ENCODE measurements at regions not wholly inside any gene's neighbourhood (a gene's known extent, or its start where the extent isn't known, plus 50 kb on each side); places are given as distances from the start of the nearest gene placed in this dataset.

DNA sequence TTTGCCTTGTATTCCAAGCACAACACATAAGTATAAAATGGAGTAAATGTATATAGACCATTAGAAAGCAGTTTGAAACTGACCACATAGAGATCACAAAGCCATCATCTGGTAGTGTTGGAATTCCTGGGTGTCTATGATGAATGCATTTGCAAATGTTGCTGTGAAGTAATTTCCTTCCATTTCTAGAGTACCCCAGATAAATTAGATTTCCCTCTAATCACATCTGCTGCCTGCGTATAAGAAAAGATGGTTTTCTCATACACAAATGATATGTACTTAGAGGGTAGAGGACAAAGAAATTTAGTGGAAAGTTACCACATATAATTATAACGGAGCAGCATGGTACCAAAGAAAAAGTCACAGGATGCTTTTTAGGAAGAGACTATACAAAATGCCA, 1117.8 kb downstream of the IGSF11 start:
- TF ChIP-seq, protein P1, sequence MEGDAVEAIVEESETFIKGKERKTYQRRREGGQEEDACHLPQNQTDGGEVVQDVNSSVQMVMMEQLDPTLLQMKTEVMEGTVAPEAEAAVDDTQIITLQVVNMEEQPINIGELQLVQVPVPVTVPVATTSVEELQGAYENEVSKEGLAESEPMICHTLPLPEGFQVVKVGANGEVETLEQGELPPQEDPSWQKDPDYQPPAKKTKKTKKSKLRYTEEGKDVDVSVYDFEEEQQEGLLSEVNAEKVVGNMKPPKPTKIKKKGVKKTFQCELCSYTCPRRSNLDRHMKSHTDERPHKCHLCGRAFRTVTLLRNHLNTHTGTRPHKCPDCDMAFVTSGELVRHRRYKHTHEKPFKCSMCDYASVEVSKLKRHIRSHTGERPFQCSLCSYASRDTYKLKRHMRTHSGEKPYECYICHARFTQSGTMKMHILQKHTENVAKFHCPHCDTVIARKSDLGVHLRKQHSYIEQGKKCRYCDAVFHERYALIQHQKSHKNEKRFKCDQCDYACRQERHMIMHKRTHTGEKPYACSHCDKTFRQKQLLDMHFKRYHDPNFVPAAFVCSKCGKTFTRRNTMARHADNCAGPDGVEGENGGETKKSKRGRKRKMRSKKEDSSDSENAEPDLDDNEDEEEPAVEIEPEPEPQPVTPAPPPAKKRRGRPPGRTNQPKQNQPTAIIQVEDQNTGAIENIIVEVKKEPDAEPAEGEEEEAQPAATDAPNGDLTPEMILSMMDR (IDR thresholded peaks at IDR 0.05): no peak
- Histone ChIP-seq H3K4me3 (no peak overlapping the region), H3K4me1 (ENCODE audit: low read depth) (no peaks in the 10 kb centered on the region), H3K36me3 (ENCODE audit: low read depth) (no peaks in the 10 kb centered on the region), H3K9me3 (no peaks in the 10 kb centered on the region)
- intact Hi-C loops (cut with DNase I, micrococcal nuclease): no loop called here
- ATAC-seq (no peak), DNase-seq (no peak)

DNA sequence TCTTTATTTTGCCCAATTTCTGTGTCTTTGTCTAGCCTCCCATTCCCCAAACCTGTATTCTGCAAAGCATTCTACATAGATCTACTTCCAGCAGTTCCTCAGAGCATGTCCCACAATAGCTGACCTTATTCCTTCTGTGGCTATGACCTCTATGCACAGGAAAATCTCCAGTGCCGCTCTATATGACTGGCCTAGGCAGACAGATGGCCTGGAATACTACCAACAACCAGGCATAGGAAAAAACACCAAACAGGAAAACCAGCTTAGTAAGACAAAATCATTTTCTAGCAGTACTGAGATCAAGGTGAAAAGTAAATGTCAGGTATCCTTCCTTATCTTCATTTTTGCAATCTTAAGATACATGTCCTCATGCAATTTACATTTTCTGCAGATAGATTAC, 1115.0 kb downstream of the IGSF11 start:
- Histone ChIP-seq H3K4me3 (no peak overlapping the region), H3K9me3 (no peaks in the 10 kb centered on the region), H3K36me3 (ENCODE audit: low read depth) (no peaks in the 10 kb centered on the region), H3K4me1 (ENCODE audit: low read depth) (no peaks in the 10 kb centered on the region)
- TF ChIP-seq, protein P1 (IDR thresholded peaks at IDR 0.05): no peak
- no peak for ATAC-seq
- intact Hi-C loops (cut with DNase I, micrococcal nuclease): no loop called here
- DNase-seq: no peak

DNA sequence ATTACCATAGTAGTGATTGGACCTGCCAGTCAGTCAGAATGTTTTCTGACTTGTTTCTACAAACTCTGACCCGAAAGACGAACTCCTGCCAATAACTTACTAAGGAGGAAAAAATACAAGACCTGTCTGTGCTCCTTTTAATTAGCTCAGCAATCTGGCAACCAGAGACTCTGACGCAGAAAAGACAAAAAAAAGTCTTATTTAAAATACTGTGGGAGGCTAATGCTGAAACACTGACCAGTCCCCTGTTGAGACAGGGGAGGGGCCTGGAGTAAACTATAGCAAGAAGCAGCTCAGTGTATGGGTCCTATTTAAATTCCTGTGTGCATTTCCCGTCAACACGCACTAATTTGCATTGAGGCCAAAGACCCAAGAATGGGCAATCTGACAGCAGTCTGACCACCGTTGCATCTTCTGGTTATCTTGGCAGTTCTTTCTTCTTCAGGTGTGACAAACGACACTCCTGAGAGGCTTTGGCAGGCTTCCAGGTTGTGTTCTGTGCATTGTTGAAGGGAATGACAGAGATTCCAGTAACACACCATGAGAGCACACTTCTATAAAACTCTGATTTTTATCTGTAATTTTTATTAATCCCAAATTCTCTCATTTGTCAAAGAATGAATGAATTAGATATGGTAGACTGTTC, 1114.3 kb downstream of the IGSF11 start:
- no peak overlapping the region for H3K4me3 ChIP-seq
- TF ChIP-seq, protein P1 (IDR thresholded peaks at IDR 0.05): no peak
- H3K4me1 ChIP-seq (ENCODE audit: low read depth): no peaks in the 10 kb centered on the region
- H3K36me3 ChIP-seq (ENCODE audit: low read depth): no peaks in the 10 kb centered on the region
- ATAC-seq (no peak), DNase-seq (peak in 1 of 3 donors; percentile 50)
- no peaks in the 10 kb centered on the region for H3K9me3 ChIP-seq
- intact Hi-C loops (cut with DNase I, micrococcal nuclease): no loop called here

DNA sequence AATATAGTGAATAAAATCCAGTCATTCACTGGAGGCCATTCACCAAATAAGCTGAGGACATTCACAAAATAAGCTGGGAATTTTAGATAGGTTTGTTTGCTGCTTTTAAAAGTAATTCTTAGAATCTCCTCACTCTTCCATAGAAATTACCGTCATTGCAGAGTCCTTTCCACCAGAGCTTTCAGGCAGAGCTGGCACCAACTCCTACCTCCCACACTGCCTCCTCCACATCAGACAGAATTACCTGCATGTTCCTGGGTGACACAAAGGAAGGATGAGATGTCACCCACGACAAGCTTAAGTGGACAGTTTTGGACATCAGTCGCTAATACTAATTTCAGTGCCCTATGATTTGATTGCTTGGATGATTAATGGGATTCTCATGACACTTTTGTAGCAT, 1113.2 kb downstream of the IGSF11 start:
- ATAC-seq (no peak), DNase-seq (no peak)
- intact Hi-C loops (cut with DNase I, micrococcal nuclease): no loop called here
- TF ChIP-seq, protein P1 (IDR thresholded peaks at IDR 0.05): no peak
- Histone ChIP-seq H3K9me3 (no peaks in the 10 kb centered on the region), H3K4me3 (no peak overlapping the region), H3K4me1 (ENCODE audit: low read depth) (no peaks in the 10 kb centered on the region), H3K36me3 (ENCODE audit: low read depth) (no peaks in the 10 kb centered on the region)

DNA sequence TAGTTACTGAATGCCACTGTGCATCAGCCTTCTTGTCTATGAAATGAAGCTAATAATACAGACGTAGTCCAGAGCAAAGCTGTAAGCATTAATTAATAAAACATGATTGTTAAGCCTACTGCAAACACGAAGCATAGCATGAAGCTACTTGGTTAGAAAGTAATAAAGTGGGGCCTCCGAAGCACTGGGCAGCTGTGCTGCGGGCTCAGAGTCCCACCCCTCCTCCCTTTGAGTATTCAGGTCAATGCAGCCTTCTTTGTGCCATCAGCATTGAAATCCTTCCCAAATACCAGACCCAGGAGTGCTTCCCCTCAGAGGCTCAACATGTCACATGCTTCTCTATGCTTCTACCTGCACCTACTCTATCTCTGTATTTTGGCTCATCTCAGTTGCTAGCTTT, 1112.6 kb downstream of the IGSF11 start:
- Histone ChIP-seq H3K9me3 (no peaks in the 10 kb centered on the region), H3K36me3 (ENCODE audit: low read depth) (no peaks in the 10 kb centered on the region), H3K4me3 (no peak overlapping the region), H3K4me1 (ENCODE audit: low read depth) (no peaks in the 10 kb centered on the region)
- no peak for ATAC-seq
- TF ChIP-seq, protein P1 (IDR thresholded peaks at IDR 0.05): no peak
- intact Hi-C loops (cut with DNase I, micrococcal nuclease): no loop called here
- no peak for DNase-seq

DNA sequence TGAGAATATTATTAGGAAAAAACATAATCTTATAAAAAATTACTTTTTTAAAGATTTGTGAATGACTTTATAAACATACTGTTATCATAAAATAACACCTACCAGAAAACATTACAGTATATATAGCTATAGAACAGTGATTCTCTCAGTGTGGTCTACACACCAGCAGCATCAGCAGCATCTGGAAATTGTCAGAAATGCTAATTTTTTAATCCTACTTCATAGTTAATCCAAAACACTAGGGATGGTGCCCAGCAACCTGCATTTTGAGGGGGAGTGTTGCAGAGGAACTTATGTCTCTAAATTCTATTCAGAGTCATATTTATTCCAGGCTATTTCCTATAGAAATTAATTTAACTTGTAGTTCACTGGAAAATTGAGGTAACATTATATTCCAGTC, 1107.8 kb downstream of the IGSF11 start:
- Histone ChIP-seq H3K4me3 (no peak overlapping the region), H3K4me1 (ENCODE audit: low read depth) (no peaks in the 10 kb centered on the region), H3K9me3 (no peaks in the 10 kb centered on the region), H3K36me3 (ENCODE audit: low read depth) (no peaks in the 10 kb centered on the region)
- ATAC-seq (no peak), DNase-seq (no peak)
- intact Hi-C loops (cut with DNase I, micrococcal nuclease): no loop called here
- TF ChIP-seq, protein P1 (IDR thresholded peaks at IDR 0.05): no peak
